Peyer's patch (tissue), 4 donors: ENCODE measurements at regions not wholly inside any gene's neighbourhood (a gene's known extent, or its start where the extent isn't known, plus 50 kb on each side); places are given as distances from the start of the nearest gene placed in this dataset.

Source experiments
- POLR2A ChIP-seq, 2 donors: fragments of 450-650 bp; IDR thresholded peaks; one replicate each; pipeline ENCODE4 v1.5.1; 2017; ENCODE audit warnings: antibody characterized with exemption in 2 of 2, mild to moderate bottlenecking in 2 of 2, moderate library complexity in 2 of 2
- TF ChIP-seq, protein P1 (sequence below), 6 experiments: fragments of 450-650 bp in 4 of 6; fragments of 200-600 bp in 2 of 6; sonication (generic) in 1 of 6; IDR thresholded peaks; one replicate each; pipeline ENCODE4 v1.5.1; 2017 to 2019; ENCODE audit warnings: antibody characterized with exemption in 6 of 6, mild to moderate bottlenecking in 3 of 6, moderate library complexity in 1 of 6

DNA sequence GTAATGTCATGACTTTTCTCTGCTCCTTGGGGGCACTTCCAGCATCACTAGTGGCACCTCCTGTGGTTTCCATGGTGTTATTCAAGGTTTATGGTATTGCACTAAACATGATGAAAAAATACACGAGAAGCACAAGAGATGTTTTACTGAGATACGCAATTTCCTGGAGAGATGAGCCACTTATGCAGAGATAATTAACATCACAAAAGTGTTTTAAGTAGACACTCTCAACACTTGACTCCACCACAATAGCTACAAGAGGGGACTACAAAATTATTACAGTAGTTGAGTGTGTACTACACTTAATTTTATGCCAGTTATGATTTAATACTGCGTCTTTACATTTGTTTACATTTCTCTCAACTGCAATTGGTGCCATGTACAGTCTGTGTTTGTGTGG is 906.7 kb downstream of the DNAJB9 start:
- TF ChIP-seq, protein P1, sequence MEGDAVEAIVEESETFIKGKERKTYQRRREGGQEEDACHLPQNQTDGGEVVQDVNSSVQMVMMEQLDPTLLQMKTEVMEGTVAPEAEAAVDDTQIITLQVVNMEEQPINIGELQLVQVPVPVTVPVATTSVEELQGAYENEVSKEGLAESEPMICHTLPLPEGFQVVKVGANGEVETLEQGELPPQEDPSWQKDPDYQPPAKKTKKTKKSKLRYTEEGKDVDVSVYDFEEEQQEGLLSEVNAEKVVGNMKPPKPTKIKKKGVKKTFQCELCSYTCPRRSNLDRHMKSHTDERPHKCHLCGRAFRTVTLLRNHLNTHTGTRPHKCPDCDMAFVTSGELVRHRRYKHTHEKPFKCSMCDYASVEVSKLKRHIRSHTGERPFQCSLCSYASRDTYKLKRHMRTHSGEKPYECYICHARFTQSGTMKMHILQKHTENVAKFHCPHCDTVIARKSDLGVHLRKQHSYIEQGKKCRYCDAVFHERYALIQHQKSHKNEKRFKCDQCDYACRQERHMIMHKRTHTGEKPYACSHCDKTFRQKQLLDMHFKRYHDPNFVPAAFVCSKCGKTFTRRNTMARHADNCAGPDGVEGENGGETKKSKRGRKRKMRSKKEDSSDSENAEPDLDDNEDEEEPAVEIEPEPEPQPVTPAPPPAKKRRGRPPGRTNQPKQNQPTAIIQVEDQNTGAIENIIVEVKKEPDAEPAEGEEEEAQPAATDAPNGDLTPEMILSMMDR (IDR thresholded peaks at IDR 0.05), result no peak
- TF ChIP-seq POLR2A (IDR thresholded peaks at IDR 0.05), result no peak
